DOHH2 (cell line): ENCODE measurements at regions not wholly inside any gene's neighbourhood (a gene's known extent, or its start where the extent isn't known, plus 50 kb on each side); places are given as distances from the start of the nearest gene placed in this dataset.

ENCODE experiments used
- H3F3A ChIP-seq: fragments of 200-600 bp; sonication (generic), shearing (Covaris generic); 2 replicates; pipeline ENCODE4 v1.6.0; 2016; ENCODE audit warnings: antibody characterized with exemption, mild to moderate bottlenecking; ENCODE audit not compliant: control insufficient read depth, insufficient read depth
- H3K27ac ChIP-seq: fragments of 200-600 bp; sonication (generic); 2 replicates; pipeline ENCODE4 v1.5.1; 2014; ENCODE audit warnings: low read depth, mild to moderate bottlenecking, low read length, moderate library complexity
- H3K27me3 ChIP-seq: fragments of 200-600 bp; sonication (generic); 2 replicates; pipeline ENCODE4 v1.6.1; 2014; ENCODE audit warnings: mild to moderate bottlenecking, low read length, mixed read lengths; ENCODE audit not compliant: control insufficient read depth
- H3K36me3 ChIP-seq: fragments of 200-600 bp; sonication (generic); 2 replicates; pipeline ENCODE4 v1.6.1; 2014; ENCODE audit warnings: mild to moderate bottlenecking, low read length, moderate library complexity, mixed read lengths; ENCODE audit not compliant: control insufficient read depth
- H3K4me1 ChIP-seq: fragments of 200-600 bp; sonication (generic); 2 replicates; pipeline ENCODE4 v1.6.1; 2014; ENCODE audit warnings: mild to moderate bottlenecking, low read length, mixed read lengths; ENCODE audit not compliant: control insufficient read depth
- H3K4me2 ChIP-seq: fragments of 200-600 bp; sonication (generic); 2 replicates; pipeline ENCODE4 v1.6.0; 2014; ENCODE audit warnings: mild to moderate bottlenecking, low read length, moderate library complexity
- H3K4me3 ChIP-seq: fragments of 200-600 bp; sonication (generic); 2 replicates; pipeline ENCODE4 v1.5.1; 2014; ENCODE audit warnings: mild to moderate bottlenecking, low read length, mixed read lengths
- H3K79me2 ChIP-seq: fragments of 200-600 bp; sonication (generic); 2 replicates; pipeline ENCODE4 v1.6.1; 2014; ENCODE audit warnings: mild to moderate bottlenecking, low read length, mixed read lengths; ENCODE audit not compliant: control insufficient read depth
- H3K9me2 ChIP-seq: fragments of 200-600 bp; sonication (generic); replicated peaks from 2 replicates; pipeline ENCODE4 v1.6.1; 2014; ENCODE audit warnings: mild to moderate bottlenecking, low read length, mixed read lengths; ENCODE audit not compliant: control insufficient read depth
- H3K9me3 ChIP-seq: fragments of 200-600 bp; sonication (generic); 2 replicates; pipeline ENCODE4 v1.6.1; 2014; ENCODE audit warnings: antibody characterized with exemption, low read length, mixed read lengths; ENCODE audit not compliant: control insufficient read depth, insufficient read depth
- H4K20me1 ChIP-seq: fragments of 200-600 bp; sonication (generic); 2 replicates; pipeline ENCODE4 v1.6.0; 2014; ENCODE audit warnings: low read depth, mild to moderate bottlenecking, antibody characterized with exemption, low read length, moderate library complexity; ENCODE audit not compliant: control insufficient read depth, insufficient read depth
- CTCF ChIP-seq: fragments of 200-600 bp; sonication (generic); IDR thresholded peaks from one replicate; pipeline ENCODE4 v1.5.1; 2014; ENCODE audit warnings: antibody characterized with exemption, mild to moderate bottlenecking, low read depth, low read length; ENCODE audit not compliant: poor library complexity, severe bottlenecking
- EZH2phosphoT487 ChIP-seq: fragments of 200-600 bp; sonication (generic); IDR thresholded peaks from 2 replicates; pipeline ENCODE4 v1.6.1; 2017; ENCODE audit warnings: borderline replicate concordance, mild to moderate bottlenecking, antibody characterized with exemption, low read length, moderate library complexity, mixed read lengths

DNA sequence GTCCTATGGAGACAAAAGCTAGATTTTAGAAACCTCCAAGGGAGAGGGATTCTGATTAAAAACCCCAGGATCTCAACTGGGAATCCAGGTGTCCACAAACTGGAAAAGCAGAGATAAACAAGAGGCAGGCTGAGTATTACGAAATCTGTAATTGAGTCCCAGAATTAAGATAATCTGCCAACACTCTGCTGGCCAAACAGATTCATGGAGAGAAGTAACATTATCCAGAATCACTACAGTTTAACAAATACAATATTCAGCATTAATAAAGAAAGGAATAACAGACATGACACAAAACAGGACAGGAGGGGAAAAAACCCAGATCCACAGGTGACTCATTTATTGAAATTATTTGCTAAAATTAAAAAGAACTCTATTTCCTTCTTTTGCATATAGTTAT, 227.2 kb upstream of the NANOGP8 start:
- Histone ChIP-seq H3K4me2 (no peak overlapping the region), H3K4me1 (no peaks in the 10 kb centered on the region), H3K27ac (no peak overlapping the region), H3K4me3 (no peak overlapping the region), H3F3A (no peaks in the 10 kb centered on the region), H3K27me3 (no peaks in the 10 kb centered on the region), H3K9me2 (no peaks in the 10 kb centered on the region), H3K36me3 (no peaks in the 10 kb centered on the region), H3K79me2 (no peaks in the 10 kb centered on the region), H3K9me3 (no peaks in the 10 kb centered on the region), H4K20me1 (no peaks in the 10 kb centered on the region)
- TF ChIP-seq EZH2phosphoT487: no peak
- no peak for TF ChIP-seq CTCF

- Histone ChIP-seq H3K27ac (no peak overlapping the region), H3F3A (no peaks in the 10 kb centered on the region), H3K4me3 (no peak overlapping the region), H3K9me2 (no peaks in the 10 kb centered on the region), H4K20me1 (no peaks in the 10 kb centered on the region), H3K79me2 (no peaks in the 10 kb centered on the region), H3K4me2 (no peak overlapping the region), H3K9me3 (no peaks in the 10 kb centered on the region), H3K36me3 (no peaks in the 10 kb centered on the region), H3K27me3 (no peaks in the 10 kb centered on the region), H3K4me1 (no peaks in the 10 kb centered on the region)
- TF ChIP-seq CTCF (no peak), EZH2phosphoT487 (no peak)
Measured at GRCh38 chr15:35311615-35312014, 226.5 kb upstream of the NANOGP8 start.

GRCh38 chr15:35309886-35310285, 224.8 kb upstream of the NANOGP8 start:
- Histone ChIP-seq H3K4me2 (no peak overlapping the region), H3K27me3 (no peaks in the 10 kb centered on the region), H3K36me3 (no peaks in the 10 kb centered on the region), H3K4me3 (no peak overlapping the region), H4K20me1 (no peaks in the 10 kb centered on the region), H3K79me2 (no peaks in the 10 kb centered on the region), H3K27ac (no peak overlapping the region), H3K9me2 (no peaks in the 10 kb centered on the region), H3K9me3 (no peaks in the 10 kb centered on the region), H3F3A (no peaks in the 10 kb centered on the region), H3K4me1 (no peaks in the 10 kb centered on the region)
- TF ChIP-seq EZH2phosphoT487: no peak
- no peak for TF ChIP-seq CTCF

DNA sequence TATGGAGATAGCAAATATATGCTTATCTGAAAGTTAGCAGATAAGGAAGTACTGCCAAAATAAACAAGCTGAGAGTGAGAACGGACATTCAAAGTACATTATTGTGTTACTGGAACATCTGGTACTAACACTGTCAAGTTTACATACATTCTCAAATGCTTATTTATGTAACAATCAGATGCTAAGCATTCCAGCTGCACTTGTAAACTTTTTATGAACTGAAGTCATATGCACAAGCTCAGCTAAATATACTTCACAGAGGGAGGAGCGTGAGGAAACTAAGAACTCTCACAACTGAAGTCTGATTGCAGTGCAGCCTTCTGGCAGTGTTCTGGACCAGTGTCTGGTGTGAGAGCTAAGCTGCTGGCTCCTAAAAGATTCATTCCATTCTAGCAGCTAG, 223.7 kb upstream of the NANOGP8 start:
- H3K4me3 ChIP-seq: no peak overlapping the region
- TF ChIP-seq CTCF (no peak), EZH2phosphoT487 (no peak)
- no peaks in the 10 kb centered on the region for H3K9me3 ChIP-seq
- H3K79me2 ChIP-seq: no peaks in the 10 kb centered on the region
- H3K27me3 ChIP-seq: no peaks in the 10 kb centered on the region
- H3K9me2 ChIP-seq: no peaks in the 10 kb centered on the region
- no peaks in the 10 kb centered on the region for H3K36me3 ChIP-seq
- no peaks in the 10 kb centered on the region for H4K20me1 ChIP-seq
- no peaks in the 10 kb centered on the region for H3K4me1 ChIP-seq
- H3F3A ChIP-seq: no peaks in the 10 kb centered on the region
- H3K27ac ChIP-seq: no peak overlapping the region
- H3K4me2 ChIP-seq: no peak overlapping the region
